Heart right ventricle (tissue), 16 donors: ENCODE measurements at regions not wholly inside any gene's neighbourhood (a gene's known extent, or its start where the extent isn't known, plus 50 kb on each side); places are given as distances from the start of the nearest gene placed in this dataset.

Source experiments
- ATAC-seq, 8 donors: fragments of 200-7000 bp; cut with Tn5 transposase; one replicate each; pipeline ENCODE4 v1.9.1; 2020; ENCODE audit warnings: mild to moderate bottlenecking in 8 of 8, moderate library complexity in 8 of 8, moderate number of reproducible peaks in 1 of 8
- DNase-seq, 2 donors: peaks; one replicate each; pipeline ENCODE4 v3.0.0-alpha.2; 2020
- H3K27ac ChIP-seq, 10 donors: fragments of 200-600 bp; sonication (generic) in 2 of 10; one replicate each; pipeline versions ENCODE4 v1.5.0 to v1.8.0; 2020 to 2022; ENCODE audit warnings: mild to moderate bottlenecking in 3 of 10
- H3K27me3 ChIP-seq, 7 donors: fragments of 200-600 bp; one replicate each; pipeline ENCODE4 v1.8.0; 2021 to 2022; ENCODE audit warnings: mild to moderate bottlenecking in 2 of 7
- H3K36me3 ChIP-seq, 9 donors: fragments of 200-600 bp; sonication (generic) in 1 of 9; one replicate each; pipeline versions ENCODE4 v1.5.0 to v1.8.0; 2020 to 2022; ENCODE audit warnings: mild to moderate bottlenecking in 2 of 9
- H3K4me1 ChIP-seq, 9 donors: fragments of 200-600 bp; sonication (generic) in 1 of 9; one replicate each; pipeline versions ENCODE4 v1.5.0 to v1.8.0; 2020 to 2022; ENCODE audit warnings: mild to moderate bottlenecking in 4 of 9
- H3K4me3 ChIP-seq, 10 donors: fragments of 200-600 bp; sonication (generic) in 2 of 10; one replicate each; pipeline versions ENCODE4 v1.5.0 to v1.8.0; 2020 to 2022; ENCODE audit warnings: mild to moderate bottlenecking in 7 of 10, moderate library complexity in 2 of 10
- H3K9me3 ChIP-seq, 11 donors: fragments of 200-600 bp in 10 of 11; sonication (generic) in 2 of 11; one replicate each; pipeline versions ENCODE4 v1.5.0 to v1.8.0; 2013 to 2022; ENCODE audit warnings: mild to moderate bottlenecking in 2 of 11, control low read depth in 1 of 11, moderate library complexity in 1 of 11
- CTCF ChIP-seq, 9 donors: fragments of 200-600 bp; sonication (generic) in 2 of 9; IDR thresholded peaks; one replicate each; pipeline versions ENCODE4 v1.5.0 to v1.8.0; 2021 to 2022; ENCODE audit warnings: antibody characterized with exemption in 9 of 9, mild to moderate bottlenecking in 5 of 9, moderate library complexity in 1 of 9
- WGBS, 2 donors: extraction: QIAGEN DNeasy Blood & Tissue Kit; methylation state at CpG; one replicate each; pipeline ENCODE4 v1.1.7; 2013; ENCODE audit warnings: inconsistent platforms in 1 of 2; 5-methylcytosine and 5-hydroxymethylcytosine counted together
- intact Hi-C, 10 donors: fragments of 100-400 bp; cut with DNase I; formaldehyde crosslinking; loops; one replicate each; pipeline versions ENCODE4 v1.11.1 to v1.14.2; 2022
- donor health status: Arrhythmogenic right ventricular cardiomyopathy.
- donor health status: ischemic (EF 13 %, LVEDD 7.1; RV severe dilation, severe dysfunction).
- donor health status: healthy with polysubstance abuse.
- donor health status: DM: no; HTN: yes; CAD: no.
- donor health status: DM: no; HTN: no; CAD: no.
- donor health status: ischemic (EF 25% LVEDD 6.9; RV normal size, moderate dysfunction).
- donor health status: ischemic (EF 25% LVEDD 5.7; RV mildly dilated, moderate dysfunction).
- donor health status: healthy.
- donor health status: DM: yes; HTN: yes; CAD: no.
- donor health status: Ischemic cardiomyopathy.
- donor health status: ischemic (EF 35%, LVEDD 5.7; RV mildly dilated, moderate dysfunction).
- donor health status: nonischemic (EF 11% LVEDD 7.7; RV severe dilation, severe dysfunction).
- donor health status: DM: yes; HTN: yes; CAD: no.
- donor health status: PGD.
- donor health status: ischemic (EF 29% LVEDD 5.4; RV normal size, mild dysfunction).
- donor health status: nonischemic (EF 23%, LVEDD 6.1; RV moderate dilation, normal function).

- no peak for TF ChIP-seq CTCF (IDR thresholded peaks at IDR 0.05)
- WGBS, 2 donors: 95 to 96% methylated on average over 9 of the region's 9 CpGs
- H3K36me3 ChIP-seq: no peaks in the 10 kb centered on the region
- ATAC-seq (no peak), DNase-seq (no peak)
- no peak overlapping the region for H3K4me3 ChIP-seq
- intact Hi-C loops: no loop called here
- no peaks in the 10 kb centered on the region for H3K27me3 ChIP-seq
- no peak overlapping the region for H3K27ac ChIP-seq
- H3K4me1 ChIP-seq: peaks cover 0 to 6% (median 0%) of the 10 kb centered on the region in 9 donors
- H3K9me3 ChIP-seq: peaks cover 0 to 19% (median 7%) of the 10 kb centered on the region in 11 donors
Observed at GRCh38 chr3:64293121-64293520, 67.9 kb upstream of the PRICKLE2 start.

DNA sequence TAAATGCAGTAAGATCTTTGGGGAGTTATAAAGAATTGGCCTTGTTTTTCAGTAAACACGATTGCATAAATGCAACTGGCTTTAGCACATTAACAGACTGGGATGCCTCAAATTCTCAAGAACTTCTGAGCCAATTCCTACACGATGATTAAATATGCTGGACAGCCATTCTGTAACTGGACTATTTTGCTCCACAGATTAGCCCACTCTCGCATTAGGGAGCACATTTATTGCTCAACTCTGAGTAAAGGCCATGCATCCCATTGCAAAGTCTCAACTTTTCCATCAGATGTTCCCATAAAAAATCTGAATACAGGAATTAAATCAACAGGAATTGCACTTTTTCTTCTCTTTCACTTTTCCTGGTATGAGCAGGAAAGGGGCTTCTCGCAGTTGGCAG, 66.7 kb upstream of the PRICKLE2 start:
- no peak for DNase-seq
- Histone ChIP-seq H3K27me3 (no peaks in the 10 kb centered on the region), H3K9me3 (peaks cover 0 to 9% (median 4%) of the 10 kb centered on the region in 11 donors), H3K27ac (peak overlapping the region in 5 of 10 donors; percentile 35 to 65 (median 56)), H3K4me1 (peaks cover 0 to 6% (median 0%) of the 10 kb centered on the region in 9 donors), H3K36me3 (no peaks in the 10 kb centered on the region), H3K4me3 (no peak overlapping the region)
- no peak for TF ChIP-seq CTCF (IDR thresholded peaks at IDR 0.05)
- 81 to 83% methylated on average over 4 of the region's 4 CpGs for WGBS, 2 donors
- peak; percentile 39 to 87 (median 76) for ATAC-seq
- intact Hi-C loops: no loop called here

- Histone ChIP-seq H3K4me3 (no peak overlapping the region), H3K36me3 (no peaks in the 10 kb centered on the region), H3K27ac (peak overlapping the region in 4 of 10 donors; percentile 12 to 42 (median 26)), H3K9me3 (peaks cover 0 to 3% (median 0%) of the 10 kb centered on the region in 11 donors), H3K4me1 (peaks cover 0 to 6% (median 0%) of the 10 kb centered on the region in 9 donors), H3K27me3 (no peaks in the 10 kb centered on the region)
- intact Hi-C loops: no loop called here
- TF ChIP-seq CTCF (IDR thresholded peaks at IDR 0.05): no peak
- peak in 6 of 8 donors; percentile 13 to 74 (median 40) for ATAC-seq
- no peak for DNase-seq
- 79 to 81% methylated on average over 3 of the region's 3 CpGs for WGBS, 2 donors
Observed at GRCh38 chr3:64291345-64291744, 66.1 kb upstream of the PRICKLE2 start.

- H3K36me3 ChIP-seq: no peaks in the 10 kb centered on the region
- WGBS, 2 donors: 90% methylated on average over 5 of the region's 5 CpGs
- intact Hi-C loops: no loop called here
- TF ChIP-seq CTCF (IDR thresholded peaks at IDR 0.05): no peak
- peak overlapping the region in 1 of 10 donors; percentile 12 for H3K27ac ChIP-seq
- ATAC-seq (peak in 1 of 8 donors; percentile 59), DNase-seq (no peak)
- no peaks in the 10 kb centered on the region for H3K27me3 ChIP-seq
- H3K9me3 ChIP-seq: no peaks in the 10 kb centered on the region
- H3K4me1 ChIP-seq: peaks cover 0 to 6% (median 0%) of the 10 kb centered on the region in 9 donors
- no peak overlapping the region for H3K4me3 ChIP-seq
Observed at GRCh38 chr3:64290864-64291263, 65.6 kb upstream of the PRICKLE2 start.
